Medulla oblongata (tissue), 1 donor: ENCODE measurements at regions not wholly inside any gene's neighbourhood (a gene's known extent, or its start where the extent isn't known, plus 50 kb on each side); places are given as distances from the start of the nearest gene placed in this dataset.

Source experiments
- DNase-seq: peaks from one replicate; pipeline ENCODE4 v3.0.0-alpha.2; 2015; ENCODE audit errors: extremely low spot score

GRCh38 chr2:160630801-160631590 lies 137.4 kb upstream of the RBMS1 start:
- peak; percentile 31 for DNase-seq

- DNase-seq = peak; percentile 44
These were observed 138.7 kb upstream of the RBMS1 start for GRCh38 chr2:160632084-160632975.

- DNase-seq = no peak
These were observed 140.8 kb upstream of the RBMS1 start for GRCh38 chr2:160634436-160634835.

GRCh38 chr2:160635488-160635887 lies 141.9 kb upstream of the RBMS1 start:
- DNase-seq = no peak

- no peak for DNase-seq
These were observed 145.9 kb upstream of the RBMS1 start for GRCh38 chr2:160639472-160639871.

- no peak for DNase-seq
These were observed 153.3 kb upstream of the RBMS1 start for GRCh38 chr2:160646684-160647444.

- DNase-seq = no peak
These were observed 154.5 kb upstream of the RBMS1 start for GRCh38 chr2:160647967-160648685.

- DNase-seq = no peak
These were observed 156.1 kb upstream of the RBMS1 start for GRCh38 chr2:160649698-160650097.

- peak; percentile 33 for DNase-seq
These were observed 156.8 kb upstream of the RBMS1 start for GRCh38 chr2:160650196-160651118.

GRCh38 chr2:160651416-160652200 lies 158.0 kb upstream of the RBMS1 start:
- no peak for DNase-seq

GRCh38 chr2:160652236-160652635 lies 158.6 kb upstream of the RBMS1 start:
- DNase-seq = no peak

GRCh38 chr2:160657196-160657595 lies 163.6 kb upstream of the RBMS1 start:
- no peak for DNase-seq

- DNase-seq = no peak
These were observed 165.2 kb upstream of the RBMS1 start for GRCh38 chr2:160658851-160659250.

- no peak for DNase-seq
These were observed 167.1 kb upstream of the RBMS1 start for GRCh38 chr2:160660741-160661140.

- DNase-seq = no peak
These were observed 171.1 kb upstream of the RBMS1 start for GRCh38 chr2:160664603-160665140.

- DNase-seq = peak; percentile 17
These were observed 172.8 kb upstream of the RBMS1 start for GRCh38 chr2:160666154-160667060.

GRCh38 chr2:160667811-160668210 lies 174.2 kb upstream of the RBMS1 start:
- no peak for DNase-seq

GRCh38 chr2:160670618-160671017 lies 177.0 kb upstream of the RBMS1 start:
- no peak for DNase-seq
